Hindlimb muscle (tissue), 1 donor: ENCODE measurements at regions not wholly inside any gene's neighbourhood (a gene's known extent, or its start where the extent isn't known, plus 50 kb on each side); places are given as distances from the start of the nearest gene placed in this dataset.
A peak's percentile ranks its signal among the peaks of the same experiment; 100 is the strongest.
"Not testable (repeated sequence)": the region's sequence is repeated elsewhere in the genome, so short reads cannot be mapped to it uniquely, and the experiment has no call there.

ENCODE experiments used
- DNase-seq: peaks from one replicate; pipeline ENCODE4 v3.0.0-alpha.2; 2013

DNA sequence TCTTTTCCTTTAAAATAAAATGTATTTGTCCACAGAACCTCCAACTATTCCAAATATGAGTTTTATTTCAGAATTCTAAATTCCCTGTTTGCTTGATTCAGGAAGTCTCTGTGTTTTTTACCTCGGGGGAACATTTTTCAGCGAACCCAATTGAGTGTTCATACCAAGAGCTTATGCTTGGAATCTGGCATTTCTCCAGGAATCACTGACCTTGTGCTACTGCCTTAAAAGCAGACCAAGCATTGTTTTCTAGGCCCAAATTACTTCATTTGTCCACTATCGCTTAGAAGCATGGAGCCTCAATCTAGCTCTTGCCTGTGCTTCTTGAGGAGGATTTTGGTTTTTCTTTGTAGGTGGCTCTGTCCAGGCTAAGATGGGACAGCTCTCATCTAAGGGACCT, 59.4 kb downstream of the EBLN1 start:
- no peak for DNase-seq

DNA sequence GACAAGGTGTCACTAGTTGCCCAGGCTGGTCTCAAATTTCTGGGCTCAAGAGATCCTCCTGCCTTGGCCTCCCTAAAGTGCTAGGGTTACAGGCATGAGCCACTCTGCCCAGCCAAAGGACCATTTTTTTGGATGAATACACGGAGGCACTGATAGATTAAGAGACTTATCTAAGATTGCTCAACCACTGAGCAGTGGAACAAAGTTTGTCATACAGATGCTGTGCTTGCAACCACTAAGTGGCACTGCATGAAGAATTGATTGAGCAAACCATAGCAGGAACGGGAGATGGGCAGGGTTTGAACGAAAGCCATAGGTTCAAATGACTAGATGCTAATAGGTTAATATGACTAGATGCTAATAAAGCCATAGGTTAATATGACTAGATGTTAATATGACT, 61.1 kb downstream of the EBLN1 start:
- no peak for DNase-seq

DNA sequence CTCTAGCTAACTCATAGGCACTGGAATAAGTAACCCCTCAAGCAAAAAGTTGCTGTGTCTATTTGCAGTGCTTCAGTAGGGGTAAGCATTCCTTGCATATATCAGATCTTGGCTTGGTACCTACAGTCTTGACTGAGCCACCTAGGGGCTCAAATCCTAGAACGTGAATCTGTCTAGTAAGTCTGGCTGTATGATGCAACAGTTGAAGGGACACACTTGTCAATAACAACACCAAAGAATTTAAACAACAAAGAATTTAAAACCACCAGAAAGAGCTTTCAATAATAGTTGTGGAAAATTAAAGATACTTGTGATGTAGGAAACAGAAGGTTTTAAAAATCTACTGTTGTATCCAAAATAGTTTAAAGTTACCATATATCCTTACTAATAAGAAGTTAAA, 65.4 kb downstream of the EBLN1 start:
- no peak for DNase-seq

DNA sequence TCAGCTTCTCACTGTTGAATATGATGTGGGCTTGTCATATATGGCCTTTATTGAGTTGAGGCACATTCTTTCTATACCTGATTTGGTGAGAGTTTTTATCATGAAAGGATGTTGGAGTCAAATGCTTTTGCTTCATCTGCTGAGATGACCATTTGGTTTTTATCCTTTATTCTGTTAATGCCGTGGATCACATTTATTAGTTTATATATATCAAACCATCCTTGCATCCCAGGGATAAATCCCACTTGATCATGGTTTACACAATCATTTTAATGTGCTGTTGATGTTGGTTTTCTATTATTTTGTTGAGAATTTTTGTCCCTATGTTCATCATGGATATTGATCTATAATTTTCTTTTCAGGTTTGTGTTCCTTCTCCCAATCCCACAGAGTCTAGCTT, 67.0 kb downstream of the EBLN1 start:
- DNase-seq = no peak

DNA sequence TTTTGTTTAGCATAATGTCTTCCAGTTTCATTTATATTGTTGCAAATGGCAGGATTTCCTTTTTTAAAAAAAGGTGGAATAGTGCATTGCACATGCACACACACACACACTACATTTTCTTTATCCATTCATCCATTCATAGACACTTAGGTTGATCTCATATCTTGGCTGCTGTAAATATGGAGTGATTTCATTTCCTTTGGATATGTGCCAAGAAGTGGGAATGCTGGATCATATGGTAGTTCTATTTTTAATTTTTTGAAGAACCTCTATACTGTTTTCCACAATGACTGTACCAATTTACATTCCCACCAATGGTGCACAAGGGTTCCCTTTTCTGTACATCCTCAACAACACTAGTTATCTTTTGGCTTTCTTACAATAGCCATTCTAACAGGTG, 68.9 kb downstream of the EBLN1 start:
- DNase-seq = peak; percentile 32

DNA sequence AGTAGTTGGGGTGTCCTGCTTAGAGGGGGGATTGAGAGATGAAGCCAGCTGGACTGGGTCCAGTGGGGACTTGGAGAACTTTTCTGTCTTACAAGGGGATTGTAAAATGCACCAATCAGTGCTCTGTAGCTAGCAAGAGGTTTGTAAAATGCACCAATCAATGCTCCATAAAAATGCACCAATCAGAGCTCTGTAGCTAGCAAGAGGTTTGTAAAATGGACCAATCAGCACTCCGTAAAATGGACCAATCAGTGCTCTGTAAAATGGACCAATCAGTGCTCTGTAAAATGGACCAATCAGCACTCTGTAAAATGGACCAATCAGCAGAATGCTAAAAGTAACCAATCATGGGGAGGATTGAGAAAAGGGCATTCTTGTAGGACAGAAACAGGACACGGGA, 71.9 kb downstream of the EBLN1 start:
- DNase-seq = not testable (repeated sequence)

DNA sequence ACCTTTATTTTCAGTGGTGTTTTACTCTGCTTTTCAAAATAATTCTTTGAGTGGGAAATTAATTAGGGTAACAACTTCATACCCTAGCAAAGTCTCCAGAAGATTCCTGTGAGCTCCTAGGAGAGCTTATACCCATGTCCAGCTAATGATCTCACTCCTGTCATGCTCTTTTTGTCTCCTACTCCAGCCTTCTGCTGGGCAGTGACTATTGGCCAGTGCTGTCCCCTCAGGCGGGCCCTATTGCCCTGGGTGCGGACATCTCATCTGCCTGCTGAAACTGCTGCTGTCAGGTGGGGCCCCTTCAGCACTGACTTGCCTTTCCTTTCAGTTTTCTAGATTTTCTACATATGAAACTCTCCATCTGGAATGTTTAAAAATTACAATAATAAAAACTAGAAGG, 80.3 kb downstream of the EBLN1 start:
- DNase-seq = no peak

DNA sequence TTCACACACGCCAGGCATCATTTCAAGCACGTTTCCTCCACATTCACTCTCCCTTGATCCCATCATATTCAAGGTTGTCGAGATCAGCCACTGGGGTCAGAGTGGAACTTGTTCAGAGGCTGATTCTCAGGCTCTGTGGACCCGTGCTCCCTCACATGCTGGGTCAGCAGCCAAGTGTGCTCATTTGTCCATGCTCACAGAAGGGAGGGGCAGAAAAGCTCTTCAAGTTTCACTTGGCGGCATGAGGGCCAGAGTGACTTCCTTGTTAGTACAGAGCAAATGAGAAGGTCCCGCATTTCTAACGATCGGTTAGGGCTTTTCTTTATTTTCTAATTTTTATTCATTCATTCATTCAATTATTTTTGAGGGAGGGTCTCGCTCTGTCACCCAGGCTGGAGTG, 82.2 kb downstream of the EBLN1 start:
- DNase-seq = no peak

DNA sequence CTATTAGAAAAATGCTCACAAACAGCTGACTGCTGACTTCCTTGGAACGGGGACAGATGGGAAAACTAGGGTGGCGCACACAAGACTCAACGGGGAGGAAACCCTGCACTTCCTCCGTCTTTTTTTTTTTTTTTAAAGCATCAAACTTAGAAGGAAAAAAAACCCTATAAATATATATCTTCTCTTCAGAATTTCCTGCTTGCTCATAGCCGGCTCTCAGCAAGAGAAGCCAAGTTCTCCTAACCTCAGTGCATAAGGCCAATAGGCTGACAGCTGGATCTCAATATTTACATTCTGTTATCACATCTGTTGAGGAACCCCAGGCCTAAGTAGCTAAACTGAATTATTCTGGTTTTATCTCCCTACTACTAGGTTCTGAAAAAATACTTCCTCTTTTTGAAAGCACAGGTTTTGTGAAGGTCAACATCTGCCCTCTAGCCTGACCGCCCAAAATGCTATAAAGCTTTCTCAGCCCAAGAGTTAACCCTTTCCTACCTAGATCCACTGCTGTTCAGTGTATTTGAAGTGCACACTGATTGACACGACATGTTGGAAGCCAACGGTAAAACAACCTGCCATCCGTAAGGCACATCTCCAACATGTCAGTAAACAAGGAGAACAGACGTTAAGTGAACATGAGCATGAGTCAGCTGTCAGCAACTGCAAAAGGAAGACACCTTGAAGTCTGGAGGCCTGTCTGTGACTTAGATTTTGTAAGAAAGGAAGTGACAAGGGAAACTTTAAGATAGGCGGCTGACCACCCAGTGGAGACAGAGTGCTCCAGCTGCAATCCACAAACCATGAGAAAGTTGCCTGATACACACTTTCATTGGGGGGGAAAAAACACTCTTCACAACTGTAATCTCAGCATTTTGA, 83.8 kb downstream of the EBLN1 start:
- DNase-seq = peak; percentile 25

DNA sequence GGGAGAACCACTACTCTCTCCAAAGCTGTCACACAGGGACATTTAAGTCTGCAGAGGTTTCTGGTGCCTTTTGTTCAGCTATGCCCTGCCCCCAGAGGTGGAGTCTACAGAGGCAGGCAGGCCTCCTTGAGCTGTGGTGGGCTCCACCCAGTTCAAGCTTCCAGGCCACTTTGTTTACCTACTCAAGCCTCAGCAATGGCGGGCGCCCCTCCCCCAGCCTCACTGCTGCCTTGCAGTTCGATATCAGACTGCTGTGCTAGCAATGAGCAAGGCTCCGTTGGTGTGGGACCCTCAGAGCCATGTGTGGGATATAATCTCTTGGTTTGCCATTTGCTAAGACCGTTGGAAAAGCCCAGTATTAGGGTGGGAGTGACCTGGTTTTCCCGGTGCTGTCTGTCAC, 87.0 kb downstream of the EBLN1 start:
- DNase-seq = not testable (repeated sequence)

DNA sequence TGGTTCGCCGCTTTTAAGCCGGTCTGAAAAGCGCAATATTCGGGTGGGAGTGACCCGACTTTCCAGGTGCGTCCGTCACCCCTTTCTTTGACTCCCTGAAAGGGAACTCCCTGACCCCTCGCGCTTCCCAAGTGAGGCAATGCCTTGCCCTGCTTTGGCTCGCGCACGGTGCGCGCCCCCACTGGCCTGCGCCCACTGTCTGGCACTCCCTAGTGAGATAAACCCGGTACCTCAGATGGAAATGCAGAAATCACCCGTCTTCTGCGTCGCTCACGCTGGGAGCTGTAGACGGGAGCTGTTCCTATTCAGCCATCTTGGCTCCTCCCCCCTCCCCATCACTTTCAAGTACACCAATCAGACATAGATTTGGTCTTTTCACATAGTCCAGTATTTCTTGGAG, 88.2 kb downstream of the EBLN1 start:
- not testable (repeated sequence) for DNase-seq

DNA sequence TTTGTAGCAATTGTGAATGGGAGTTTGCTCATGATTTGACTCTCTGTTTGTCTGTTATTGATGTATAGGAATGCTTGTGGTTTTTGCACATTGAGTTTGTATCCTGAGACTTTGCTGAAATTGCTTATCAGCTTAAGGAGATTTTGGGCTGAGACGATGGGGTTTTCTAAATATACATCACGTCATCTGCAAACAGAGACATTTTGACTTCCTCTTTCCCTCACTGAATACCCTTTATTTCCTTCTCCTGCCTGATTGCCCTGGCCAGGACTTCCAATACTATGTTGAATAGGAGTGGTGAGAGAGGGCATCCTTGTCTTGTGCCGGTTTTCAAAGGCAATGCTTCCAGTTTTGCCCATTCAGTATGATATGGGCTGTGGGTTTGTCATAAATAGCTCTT, 96.6 kb downstream of the EBLN1 start:
- not testable (repeated sequence) for DNase-seq

DNA sequence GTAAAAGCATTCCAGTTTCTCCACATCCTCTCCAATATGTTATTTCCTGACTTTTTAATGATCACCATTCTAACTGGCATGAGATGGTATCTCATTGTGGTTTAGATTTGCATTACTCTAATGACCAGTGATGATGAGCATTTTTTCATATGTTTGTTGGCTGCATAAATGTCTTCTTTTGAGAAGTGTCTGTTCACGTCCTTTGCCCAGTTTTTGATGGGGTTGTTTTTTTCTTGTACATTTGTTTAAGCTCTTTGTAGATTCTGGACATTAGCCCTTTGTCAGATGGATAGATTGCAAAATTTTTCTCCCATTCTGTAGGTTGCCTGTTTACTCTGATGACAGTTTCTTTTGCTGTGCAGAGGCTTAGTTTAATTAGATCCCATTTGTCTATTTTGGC, 97.7 kb downstream of the EBLN1 start:
- not testable (repeated sequence) for DNase-seq

DNA sequence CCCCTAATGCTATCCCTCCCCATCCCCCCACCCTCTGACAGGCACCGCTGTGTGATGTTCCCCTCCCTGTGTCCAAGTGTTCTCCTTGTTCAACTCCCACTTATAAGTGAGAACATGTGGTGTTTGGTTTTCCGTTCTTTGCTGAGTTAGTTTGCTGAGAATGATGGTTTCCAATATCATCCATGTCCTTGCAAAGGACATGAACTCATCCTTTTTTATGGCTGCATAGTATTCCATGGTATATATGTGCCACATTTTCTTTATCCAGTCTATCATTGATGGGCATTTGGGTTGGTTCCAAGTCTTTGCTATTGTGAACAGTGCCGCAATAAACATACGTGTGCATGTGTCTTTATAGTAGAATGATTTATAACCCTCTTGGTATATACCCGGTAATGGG, 98.2 kb downstream of the EBLN1 start:
- not testable (repeated sequence) for DNase-seq

DNA sequence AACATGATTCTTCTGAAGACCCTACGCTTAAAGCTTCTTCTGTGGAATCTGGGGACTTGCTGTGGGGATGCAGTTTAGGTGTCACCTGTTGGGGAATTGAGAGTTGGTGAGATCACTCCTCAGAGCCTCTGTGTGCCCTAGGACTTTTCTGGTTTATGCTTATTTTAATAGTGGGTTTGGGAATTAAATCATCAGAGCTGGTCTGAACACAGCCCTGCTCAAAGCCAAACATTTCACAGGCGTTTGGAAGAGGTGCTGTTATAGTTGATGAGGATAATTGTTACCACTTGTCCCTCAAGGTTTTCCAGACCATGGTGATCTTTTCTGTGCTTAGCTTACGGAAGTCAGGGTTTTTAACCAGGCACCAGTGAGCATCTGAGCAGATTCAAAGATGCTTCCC, 106.1 kb downstream of the EBLN1 start:
- DNase-seq = no peak

DNA sequence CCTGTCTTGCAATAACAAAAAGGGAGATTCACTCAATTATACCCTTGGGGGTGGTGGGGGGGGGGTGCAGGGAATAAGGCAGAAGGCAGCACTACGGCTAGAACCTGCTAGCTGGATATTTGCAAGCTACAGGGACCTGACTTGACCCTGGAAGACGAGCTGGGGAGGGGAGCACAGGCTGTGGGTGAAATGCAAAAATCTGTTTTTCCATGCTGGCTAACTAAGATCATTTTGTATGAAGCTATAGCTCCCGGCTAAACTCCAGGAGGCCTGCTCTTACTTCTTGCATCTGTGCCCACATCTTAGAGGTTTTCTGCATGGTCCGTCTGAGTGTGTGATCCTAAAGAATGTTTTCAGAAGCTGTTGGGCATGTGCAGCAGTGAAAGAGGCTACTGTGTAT, 106.6 kb downstream of the EBLN1 start:
- no peak for DNase-seq

DNA sequence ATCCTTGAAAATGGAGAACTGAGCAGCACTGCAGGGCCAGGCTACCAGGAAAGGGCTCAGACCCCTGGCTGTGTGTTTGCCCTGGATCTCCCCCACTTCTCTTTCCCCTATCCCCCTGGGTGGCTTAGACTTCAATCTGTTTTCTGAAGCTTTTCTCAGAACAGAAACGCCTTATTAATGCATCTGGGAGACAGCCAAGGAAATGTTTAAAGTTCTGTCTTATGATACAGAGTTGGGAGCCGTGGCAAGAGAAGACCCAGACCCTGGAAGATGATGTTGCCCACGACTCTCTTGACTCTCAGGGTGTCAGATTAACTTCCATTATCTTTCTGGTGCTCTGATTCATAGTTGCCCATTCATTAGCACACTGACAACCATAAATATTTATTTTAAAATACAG, 107.1 kb downstream of the EBLN1 start:
- DNase-seq = no peak

DNA sequence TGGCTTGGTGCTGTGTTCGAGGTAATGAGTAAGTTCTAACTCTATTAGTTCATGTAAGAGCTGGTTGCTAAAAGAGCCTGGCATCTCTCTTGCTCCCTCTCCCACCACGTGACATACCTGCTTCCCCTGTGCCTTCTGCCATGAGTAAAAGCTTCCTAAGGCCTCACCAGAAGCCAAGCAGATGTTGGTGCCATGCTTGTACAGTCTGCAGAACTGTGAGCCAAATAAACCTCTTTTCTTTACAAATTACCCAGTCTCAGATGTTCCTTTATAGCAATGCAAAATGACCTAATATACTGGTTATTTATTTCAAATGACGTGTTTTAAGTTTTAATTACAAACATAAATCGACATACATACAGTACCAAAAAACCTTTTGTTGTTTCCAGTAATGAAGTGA, 101.7 kb upstream of the DNAJC1 start:
- no peak for DNase-seq

DNA sequence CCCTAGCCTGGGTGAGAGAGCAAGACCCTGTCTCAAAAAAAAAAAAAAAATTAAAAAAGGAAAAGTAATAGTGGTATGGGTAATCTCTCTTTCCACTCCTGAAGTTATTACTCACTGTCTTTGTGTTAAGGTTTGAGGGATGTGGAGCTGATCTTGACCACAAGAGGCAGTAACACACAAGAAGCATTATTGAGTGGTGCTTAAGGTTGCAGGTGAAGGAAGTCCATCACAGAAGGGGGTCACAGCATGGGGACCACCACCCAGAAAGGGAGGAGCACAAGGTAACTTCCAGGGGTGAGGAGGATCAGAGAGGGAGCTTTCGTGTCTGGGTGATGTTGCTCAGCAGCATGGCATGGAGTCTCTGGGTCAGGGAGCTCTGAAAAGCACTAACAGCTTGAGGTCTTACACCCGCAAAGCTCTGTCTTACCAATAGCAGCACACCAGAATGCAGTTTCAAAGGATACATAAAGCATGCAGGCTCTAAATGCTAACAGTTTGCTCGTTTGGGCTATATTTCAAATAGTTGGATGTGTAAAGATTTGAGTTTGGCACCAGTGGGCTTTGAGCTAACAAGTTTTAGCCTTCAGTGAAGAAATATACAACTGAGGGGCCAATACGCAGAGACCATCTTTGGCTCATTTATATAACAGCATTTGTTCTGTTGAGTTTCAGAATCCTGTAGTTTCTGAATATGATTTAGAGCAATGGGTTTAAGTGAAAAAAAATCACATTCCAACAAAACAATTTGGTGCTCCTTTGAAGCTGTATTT, 100.4 kb upstream of the DNAJC1 start:
- no peak for DNase-seq

DNA sequence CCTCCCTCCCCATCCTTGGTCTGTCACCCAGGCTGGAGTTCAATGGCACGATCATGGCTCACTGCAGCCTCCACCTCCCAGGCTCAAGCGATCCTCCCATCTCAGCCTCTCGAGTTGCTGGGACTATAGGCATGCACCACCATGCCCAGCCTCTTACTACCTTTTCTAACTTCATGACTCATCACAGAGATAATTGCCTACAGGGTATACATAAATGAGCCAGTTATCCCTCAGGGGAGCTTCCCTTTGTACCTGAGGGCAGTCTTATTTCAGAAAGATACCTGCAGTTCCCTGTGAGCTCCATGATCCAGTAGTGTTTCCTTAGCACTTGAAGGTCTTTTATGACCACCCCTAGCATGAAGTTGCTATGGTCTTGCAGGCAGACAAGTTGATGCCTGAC, 94.2 kb upstream of the DNAJC1 start:
- no peak for DNase-seq

DNA sequence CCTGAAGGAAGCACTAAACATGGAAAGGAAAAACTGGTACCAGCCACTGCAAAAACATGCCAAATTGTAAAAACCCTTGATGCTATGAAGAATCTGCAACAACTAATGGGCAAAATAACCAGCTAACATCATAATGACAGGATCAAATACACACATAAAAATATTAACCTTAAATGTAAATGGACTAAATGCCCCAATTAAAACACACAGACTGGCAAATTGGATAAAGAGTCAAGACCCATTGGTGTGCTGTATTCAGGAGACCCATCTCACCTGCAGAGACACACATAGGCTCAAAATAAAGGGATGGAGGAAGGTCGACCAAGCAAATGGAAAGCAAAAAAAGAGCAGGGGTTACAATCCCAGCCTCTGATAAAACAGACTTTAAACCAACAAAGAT, 87.7 kb upstream of the DNAJC1 start:
- DNase-seq = not testable (repeated sequence)

DNA sequence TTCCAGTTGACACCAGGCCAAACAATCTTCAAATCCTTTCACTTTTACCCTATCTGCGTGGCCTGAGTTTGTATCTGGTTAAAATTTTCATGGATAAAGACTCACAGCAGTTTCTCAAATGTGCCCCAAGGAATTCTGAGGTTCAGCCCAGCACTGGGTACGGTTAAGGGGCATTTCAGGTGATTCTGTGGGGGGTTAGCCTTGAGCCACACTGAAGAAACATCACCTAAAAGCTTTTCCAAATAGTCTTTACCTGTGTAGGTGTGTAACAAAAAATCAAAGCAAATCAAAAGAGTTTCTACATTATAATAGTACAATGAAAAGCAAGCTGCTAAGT, 83.8 kb upstream of the DNAJC1 start:
- no peak for DNase-seq

DNA sequence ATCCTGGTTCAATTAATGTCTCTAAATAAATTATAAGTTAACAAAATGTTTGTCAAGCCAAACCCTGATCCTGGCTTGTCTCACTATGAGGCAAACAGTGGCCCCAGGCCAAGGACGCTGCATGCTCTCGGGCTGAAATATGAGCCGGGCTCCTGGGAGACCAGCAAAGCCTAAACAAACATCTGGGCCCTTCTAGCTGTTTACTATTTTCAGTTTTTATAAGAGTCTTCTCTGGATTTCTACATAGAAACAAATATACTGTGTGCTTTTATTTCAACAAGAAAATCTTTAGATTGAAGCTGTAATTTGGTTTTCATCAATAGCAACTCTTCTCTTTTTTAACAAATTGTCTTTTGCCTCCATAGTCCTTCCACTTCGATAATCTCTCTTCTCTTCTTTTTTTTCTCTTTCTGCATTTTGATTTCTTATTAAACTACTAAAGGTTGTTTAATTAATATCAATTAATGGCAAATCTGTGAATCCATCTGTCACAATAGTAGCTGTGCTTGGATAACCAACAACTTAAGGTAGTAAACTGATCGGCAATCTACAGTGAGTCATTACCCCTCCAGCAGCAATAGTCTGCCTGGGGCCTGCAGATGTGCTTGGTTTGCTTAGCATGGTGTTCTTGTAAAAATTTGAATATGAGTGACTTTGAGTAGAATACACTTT, 83.3 kb upstream of the DNAJC1 start:
- DNase-seq = peak; percentile 87

DNA sequence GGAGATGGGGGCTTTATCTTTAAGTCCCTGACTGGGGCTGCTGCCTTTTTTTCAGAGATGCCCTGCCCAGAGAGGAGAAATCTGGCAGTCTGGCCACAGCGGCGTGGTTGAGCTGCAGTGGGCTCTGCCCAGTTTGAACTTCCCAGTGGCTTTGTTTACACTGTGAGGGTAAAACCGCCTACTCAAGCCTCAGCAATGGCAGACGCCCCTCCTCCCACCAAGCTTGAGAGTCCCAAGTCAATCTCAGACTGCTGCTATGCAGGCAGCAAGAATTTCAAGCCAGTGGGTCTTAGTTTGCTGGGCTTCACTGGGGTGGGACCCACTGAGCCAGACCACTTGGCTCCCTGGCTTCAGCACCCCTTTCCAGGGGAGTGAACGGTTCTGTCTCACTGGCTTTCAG, 76.4 kb upstream of the DNAJC1 start:
- DNase-seq = not testable (repeated sequence)
